ENCODE measurements at regions not wholly inside any gene's neighbourhood (a gene's known extent, or its start where the extent isn't known, plus 50 kb on each side); places are given as distances from the start of the nearest gene placed in this dataset.

DNA sequence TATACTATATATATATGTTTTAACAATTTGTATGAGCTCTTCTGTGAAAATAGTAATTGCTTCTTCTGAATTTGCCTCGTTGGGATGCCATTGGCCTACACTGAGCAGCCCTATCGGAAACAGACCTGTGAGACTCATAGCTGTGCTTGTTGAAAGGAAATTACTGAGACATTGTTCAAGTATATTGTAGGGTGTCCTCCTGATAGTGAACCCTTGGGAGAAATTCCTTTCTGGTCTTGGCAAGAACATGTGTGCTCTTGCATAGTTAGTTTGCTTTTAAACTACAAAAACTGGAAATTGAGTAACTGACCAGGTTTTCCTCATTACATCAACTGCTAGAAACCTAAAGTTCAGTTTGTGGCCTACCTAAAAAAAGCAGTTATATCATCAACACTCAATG is 160.9 kb downstream of the LURAP1L start:
- TF ChIP-seq, protein P1, sequence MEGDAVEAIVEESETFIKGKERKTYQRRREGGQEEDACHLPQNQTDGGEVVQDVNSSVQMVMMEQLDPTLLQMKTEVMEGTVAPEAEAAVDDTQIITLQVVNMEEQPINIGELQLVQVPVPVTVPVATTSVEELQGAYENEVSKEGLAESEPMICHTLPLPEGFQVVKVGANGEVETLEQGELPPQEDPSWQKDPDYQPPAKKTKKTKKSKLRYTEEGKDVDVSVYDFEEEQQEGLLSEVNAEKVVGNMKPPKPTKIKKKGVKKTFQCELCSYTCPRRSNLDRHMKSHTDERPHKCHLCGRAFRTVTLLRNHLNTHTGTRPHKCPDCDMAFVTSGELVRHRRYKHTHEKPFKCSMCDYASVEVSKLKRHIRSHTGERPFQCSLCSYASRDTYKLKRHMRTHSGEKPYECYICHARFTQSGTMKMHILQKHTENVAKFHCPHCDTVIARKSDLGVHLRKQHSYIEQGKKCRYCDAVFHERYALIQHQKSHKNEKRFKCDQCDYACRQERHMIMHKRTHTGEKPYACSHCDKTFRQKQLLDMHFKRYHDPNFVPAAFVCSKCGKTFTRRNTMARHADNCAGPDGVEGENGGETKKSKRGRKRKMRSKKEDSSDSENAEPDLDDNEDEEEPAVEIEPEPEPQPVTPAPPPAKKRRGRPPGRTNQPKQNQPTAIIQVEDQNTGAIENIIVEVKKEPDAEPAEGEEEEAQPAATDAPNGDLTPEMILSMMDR (IDR thresholded peaks at IDR 0.05): no peak
- no peak for TF ChIP-seq EZH2 (IDR thresholded peaks at IDR 0.05)
- no peak for TF ChIP-seq EZH2phosphoT487 (IDR thresholded peaks at IDR 0.05)
